GM23338 (cell line): ENCODE measurements at regions not wholly inside any gene's neighbourhood (a gene's known extent, or its start where the extent isn't known, plus 50 kb on each side); places are given as distances from the start of the nearest gene placed in this dataset.

ENCODE experiments used
- ATAC-seq: fragments of 200-7000 bp; cut with Tn5 transposase; 3 replicates; pipeline ENCODE4 v1.9.1; 2020
- DNase-seq: peaks from one replicate; pipeline ENCODE4 v3.0.0-alpha.2; 2015; ENCODE audit warnings: low spot score
- H2AFZ ChIP-seq: fragments of 200-600 bp; sonication (generic); 2 replicates; pipeline ENCODE4 v1.8.0; 2016; ENCODE audit warnings: antibody characterized with exemption, mild to moderate bottlenecking, moderate library complexity
- H3F3A ChIP-seq: fragments of 200-600 bp; sonication (generic); replicated peaks from 2 replicates; pipeline ENCODE4 v1.8.0; 2017; ENCODE audit warnings: antibody characterized with exemption, mixed run types, low read depth
- H3K27ac ChIP-seq: fragments of 200-600 bp; sonication (generic); 2 replicates; pipeline ENCODE4 v1.6.1; 2016; ENCODE audit warnings: low read depth
- H3K27me3 ChIP-seq: fragments of 200-600 bp; sonication (generic); 2 replicates; pipeline ENCODE4 v1.8.0; 2016; ENCODE audit warnings: mild to moderate bottlenecking, mixed run types, moderate library complexity; ENCODE audit not compliant: insufficient read depth
- H3K36me3 ChIP-seq: fragments of 200-600 bp; sonication (generic); 2 replicates; pipeline ENCODE4 v1.8.0; 2016; ENCODE audit warnings: mild to moderate bottlenecking; ENCODE audit not compliant: insufficient read depth
- H3K4me1 ChIP-seq: fragments of 200-600 bp; sonication (generic); 2 replicates; pipeline ENCODE4 v1.8.0; 2016; ENCODE audit warnings: mild to moderate bottlenecking, moderate library complexity; ENCODE audit not compliant: insufficient read depth
- H3K4me2 ChIP-seq: fragments of 200-600 bp; sonication (generic); 2 replicates; pipeline ENCODE4 v1.7.1; 2017; ENCODE audit warnings: mixed run types
- H3K4me3 ChIP-seq: fragments of 200-600 bp; sonication (generic); 2 replicates; pipeline ENCODE4 v1.6.1; 2016; ENCODE audit warnings: mixed run types
- H3K79me2 ChIP-seq: fragments of 200-600 bp; sonication (generic); replicated peaks from 2 replicates; pipeline ENCODE4 v1.8.0; 2017; ENCODE audit warnings: mild to moderate bottlenecking; ENCODE audit not compliant: insufficient read depth
- H3K9me2 ChIP-seq: fragments of 200-600 bp; sonication (generic); 2 replicates; pipeline ENCODE4 v1.8.0; 2017; ENCODE audit not compliant: insufficient read depth
- H4K20me1 ChIP-seq: fragments of 200-600 bp; sonication (generic); replicated peaks from 2 replicates; pipeline ENCODE4 v1.8.0; 2017; ENCODE audit warnings: mild to moderate bottlenecking; ENCODE audit not compliant: insufficient read depth
- H3K27ac Mint-ChIP-seq: 2 replicates; pipeline ENCODE4 v1.8.0; 2020; ENCODE audit warnings: inconsistent platforms, mild to moderate bottlenecking, moderate library complexity, mixed read lengths
- H3K27me3 Mint-ChIP-seq: 3 replicates; pipeline ENCODE4 v1.8.0; 2022; ENCODE audit warnings: low read depth, mild to moderate bottlenecking, moderate library complexity, mixed read lengths, inconsistent platforms; ENCODE audit not compliant: insufficient read depth, poor library complexity
- H3K36me3 Mint-ChIP-seq: 3 replicates; pipeline ENCODE4 v1.8.0; 2021; ENCODE audit warnings: low read depth, mild to moderate bottlenecking, inconsistent platforms, moderate library complexity, mixed read lengths
- H3K4me1 Mint-ChIP-seq: 3 replicates; pipeline ENCODE4 v1.8.0; 2020; ENCODE audit warnings: mild to moderate bottlenecking, inconsistent platforms, mixed read lengths
- H3K4me3 Mint-ChIP-seq: 3 replicates; pipeline ENCODE4 v1.8.0; 2021; ENCODE audit warnings: moderate library complexity, mild to moderate bottlenecking, inconsistent platforms, mixed read lengths
- H3K9me3 Mint-ChIP-seq: 3 replicates; pipeline ENCODE4 v1.8.0; 2020; ENCODE audit warnings: moderate library complexity, mild to moderate bottlenecking, inconsistent platforms, mixed read lengths
- CREB1 ChIP-seq: fragments of 250-450 bp; sonication (Bioruptor Pico); IDR thresholded peaks from 2 replicates; pipeline ENCODE4 v1.5.0; 2020; ENCODE audit warnings: low read depth, mild to moderate bottlenecking, moderate library complexity
- CTCF ChIP-seq, 2 experiments: fragments of 200-600 bp in 1 of 2; sonication (generic) in 1 of 2; conservative IDR thresholded peaks; 2 replicates each; pipeline versions ENCODE4 v1.5.1 to v1.6.1; 2016 to 2017; ENCODE audit warnings: antibody characterized with exemption in 2 of 2, low read depth in 2 of 2, mild to moderate bottlenecking in 2 of 2, moderate library complexity in 1 of 2
- ETS1 ChIP-seq: IDR thresholded peaks from 2 replicates; pipeline ENCODE4 v1.6.1; 2016; ENCODE audit warnings: antibody characterized with exemption
- EZH2 ChIP-seq: fragments of 200-600 bp; sonication (generic); IDR thresholded peaks from one replicate; pipeline ENCODE4 v1.8.0; 2017; ENCODE audit warnings: antibody characterized with exemption, mild to moderate bottlenecking, low read depth; ENCODE audit not compliant: unreplicated experiment
- EZH2phosphoT487 ChIP-seq: fragments of 200-600 bp; sonication (generic); IDR thresholded peaks from one replicate; pipeline ENCODE4 v1.8.1; 2018; ENCODE audit warnings: antibody characterized with exemption; ENCODE audit not compliant: unreplicated experiment
- JUNB ChIP-seq: IDR thresholded peaks from one replicate; pipeline ENCODE4 v1.6.1; 2016; ENCODE audit warnings: antibody characterized with exemption; ENCODE audit not compliant: unreplicated experiment
- NANOG ChIP-seq: IDR thresholded peaks from 2 replicates; pipeline ENCODE4 v1.6.1; 2016; ENCODE audit warnings: antibody characterized with exemption, borderline replicate concordance
- POLR2AphosphoS5 ChIP-seq: IDR thresholded peaks from 2 replicates; pipeline ENCODE4 v1.6.1; 2016; ENCODE audit warnings: antibody characterized with exemption, low read depth
- REST ChIP-seq: IDR thresholded peaks from one replicate; pipeline ENCODE4 v1.6.1; 2018; ENCODE audit warnings: antibody characterized with exemption; ENCODE audit not compliant: unreplicated experiment
- STAT1 ChIP-seq: IDR thresholded peaks from one replicate; pipeline ENCODE4 v1.6.1; 2016; ENCODE audit warnings: antibody characterized with exemption; ENCODE audit not compliant: unreplicated experiment
- ZNF114 ChIP-seq: fragments of 250-450 bp; sonication (Bioruptor Pico); IDR thresholded peaks from 2 replicates; pipeline ENCODE4 v1.5.0; 2020; ENCODE audit warnings: mild to moderate bottlenecking, moderate library complexity
- ZNF331 ChIP-seq: fragments of 250-450 bp; sonication (Bioruptor Pico); IDR thresholded peaks from 2 replicates; pipeline ENCODE4 v1.5.0; 2020; ENCODE audit warnings: low read depth, mild to moderate bottlenecking, moderate library complexity
- ZNF462 ChIP-seq: fragments of 250-450 bp; sonication (Bioruptor Pico); IDR thresholded peaks from 2 replicates; pipeline ENCODE4 v1.5.0; 2020; ENCODE audit warnings: mild to moderate bottlenecking, moderate library complexity

GRCh38 chr18:78563110-78563509 is 416.5 kb upstream of the SALL3 start:
- no peaks in the 10 kb centered on the region for H4K20me1 ChIP-seq
- DNase-seq (no peak), ATAC-seq (no peak)
- no peak overlapping the region for H3K4me2 ChIP-seq
- Mint-ChIP-seq H3K4me3 (no peak overlapping the region), H3K27ac (no peak overlapping the region), H3K36me3 (peaks cover 41% of the 10 kb centered on the region), H3K9me3 (peaks cover 96% of the 10 kb centered on the region), H3K27me3 (peaks cover 8% of the 10 kb centered on the region), H3K4me1 (no peaks in the 10 kb centered on the region)
- H3K79me2 ChIP-seq, result no peaks in the 10 kb centered on the region
- H3K27me3 ChIP-seq, result no peaks in the 10 kb centered on the region
- no peaks in the 10 kb centered on the region for H3K9me2 ChIP-seq
- no peak overlapping the region for H2AFZ ChIP-seq
- H3K27ac ChIP-seq, result no peak overlapping the region
- H3K36me3 ChIP-seq, result no peaks in the 10 kb centered on the region; the same call in 1 of the 2 replicates
- no peaks in the 10 kb centered on the region for H3F3A ChIP-seq
- TF ChIP-seq JUNB (no peak), POLR2AphosphoS5 (no peak), ZNF462 (CRISPR knock-in tag) (no peak), NANOG (no peak), EZH2phosphoT487 (no peak), CREB1 (no peak), ETS1 (no peak), REST (no peak), STAT1 (no peak), ZNF114 (no peak), EZH2 (no peak), CTCF (conservative IDR thresholded peaks at IDR 0.05; ENCODE audit: low read depth in 2 of 2) (no peak), ZNF331 (CRISPR knock-in tag) (no peak)
- H3K4me3 ChIP-seq, result no peak overlapping the region
- no peaks in the 10 kb centered on the region for H3K4me1 ChIP-seq
